GM12874 (cell line): ENCODE measurements at regions not wholly inside any gene's neighbourhood (a gene's known extent, or its start where the extent isn't known, plus 50 kb on each side); places are given as distances from the start of the nearest gene placed in this dataset.

Experiments
- TF ChIP-seq, protein P1 (sequence below): IDR thresholded peaks from 2 replicates; pipeline ENCODE4 v1.5.1; 2011; ENCODE audit warnings: low read depth, mild to moderate bottlenecking, control low read depth, low read length, moderate library complexity; ENCODE audit not compliant: insufficient read depth

DNA sequence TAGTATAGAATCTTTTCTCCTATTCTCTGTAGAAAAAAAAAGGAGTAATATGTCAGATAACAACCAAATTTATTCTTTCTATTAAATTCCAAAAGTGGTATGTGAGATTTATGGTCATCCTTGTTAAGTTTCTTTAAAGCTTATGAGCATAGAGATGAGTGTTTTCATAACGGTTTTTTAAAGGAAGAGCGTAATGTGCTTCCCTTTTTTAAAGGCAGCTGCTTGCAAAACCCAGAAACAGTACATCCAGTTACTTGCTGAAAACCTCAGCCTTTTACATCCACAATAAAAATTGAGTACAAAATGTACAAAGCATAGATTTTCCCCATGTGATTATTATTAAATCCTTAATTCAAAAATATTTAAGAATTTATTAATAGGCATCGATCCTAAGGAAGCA lies 53.6 kb upstream of the CD163 start:
- TF ChIP-seq, protein P1, sequence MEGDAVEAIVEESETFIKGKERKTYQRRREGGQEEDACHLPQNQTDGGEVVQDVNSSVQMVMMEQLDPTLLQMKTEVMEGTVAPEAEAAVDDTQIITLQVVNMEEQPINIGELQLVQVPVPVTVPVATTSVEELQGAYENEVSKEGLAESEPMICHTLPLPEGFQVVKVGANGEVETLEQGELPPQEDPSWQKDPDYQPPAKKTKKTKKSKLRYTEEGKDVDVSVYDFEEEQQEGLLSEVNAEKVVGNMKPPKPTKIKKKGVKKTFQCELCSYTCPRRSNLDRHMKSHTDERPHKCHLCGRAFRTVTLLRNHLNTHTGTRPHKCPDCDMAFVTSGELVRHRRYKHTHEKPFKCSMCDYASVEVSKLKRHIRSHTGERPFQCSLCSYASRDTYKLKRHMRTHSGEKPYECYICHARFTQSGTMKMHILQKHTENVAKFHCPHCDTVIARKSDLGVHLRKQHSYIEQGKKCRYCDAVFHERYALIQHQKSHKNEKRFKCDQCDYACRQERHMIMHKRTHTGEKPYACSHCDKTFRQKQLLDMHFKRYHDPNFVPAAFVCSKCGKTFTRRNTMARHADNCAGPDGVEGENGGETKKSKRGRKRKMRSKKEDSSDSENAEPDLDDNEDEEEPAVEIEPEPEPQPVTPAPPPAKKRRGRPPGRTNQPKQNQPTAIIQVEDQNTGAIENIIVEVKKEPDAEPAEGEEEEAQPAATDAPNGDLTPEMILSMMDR: no peak

DNA sequence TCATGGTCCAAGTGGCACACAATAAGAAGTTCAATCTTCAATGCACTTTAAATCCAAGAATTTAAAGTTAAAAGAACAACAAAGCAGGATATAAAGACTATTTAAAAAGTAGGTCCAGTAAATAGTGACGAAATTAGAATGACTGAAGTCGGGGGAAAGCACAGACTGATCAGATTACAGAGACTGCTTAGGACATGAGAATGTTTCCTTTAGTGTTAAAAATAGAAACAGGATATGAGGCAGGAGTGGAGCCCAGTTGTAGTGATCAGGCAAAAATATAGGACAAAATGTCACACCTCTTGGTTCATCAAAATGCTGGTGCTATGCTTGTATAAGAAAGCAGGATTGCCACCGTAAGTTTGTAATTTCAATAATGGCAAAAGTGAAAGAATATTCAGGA lies 52.2 kb upstream of the CD163 start:
- TF ChIP-seq, protein P1: no peak
